ENCODE measurements at regions not wholly inside any gene's neighbourhood (a gene's known extent, or its start where the extent isn't known, plus 50 kb on each side); places are given as distances from the start of the nearest gene placed in this dataset.

DNA sequence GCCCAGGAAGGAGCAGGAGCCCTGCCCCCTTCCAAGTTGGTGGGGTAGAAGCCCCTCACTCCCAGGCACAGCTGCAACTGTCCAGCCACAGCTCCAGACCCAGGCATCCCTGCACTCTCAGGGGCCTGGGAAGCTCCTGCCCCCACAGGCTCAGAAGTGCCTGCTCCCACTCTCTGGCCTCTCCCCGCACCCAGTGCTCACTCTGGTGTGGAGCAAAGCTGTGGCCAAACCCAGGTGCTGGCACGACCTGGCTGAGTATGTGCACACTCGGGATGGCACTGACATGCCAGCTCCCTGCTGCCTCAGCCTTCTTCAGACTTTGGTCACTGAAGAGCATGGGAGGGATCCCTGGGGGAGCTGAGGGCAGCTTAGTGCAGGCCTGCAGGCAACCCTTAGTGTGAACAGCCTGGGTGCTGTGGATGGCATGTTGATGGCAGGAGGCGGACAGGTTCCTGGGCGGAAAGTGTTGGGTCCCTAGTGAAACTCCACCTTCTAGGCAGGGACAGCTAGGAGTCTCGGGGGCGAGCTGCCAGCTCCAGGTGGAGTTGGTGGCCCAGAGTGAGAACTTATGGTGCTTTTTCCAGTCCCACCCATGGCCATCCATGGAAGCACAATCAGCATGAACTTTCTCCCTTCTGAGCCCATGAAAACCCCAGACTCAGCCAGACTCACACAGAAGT lies 489.2 kb upstream of the ROBO2 start:
- no peak for DNase-seq

DNA sequence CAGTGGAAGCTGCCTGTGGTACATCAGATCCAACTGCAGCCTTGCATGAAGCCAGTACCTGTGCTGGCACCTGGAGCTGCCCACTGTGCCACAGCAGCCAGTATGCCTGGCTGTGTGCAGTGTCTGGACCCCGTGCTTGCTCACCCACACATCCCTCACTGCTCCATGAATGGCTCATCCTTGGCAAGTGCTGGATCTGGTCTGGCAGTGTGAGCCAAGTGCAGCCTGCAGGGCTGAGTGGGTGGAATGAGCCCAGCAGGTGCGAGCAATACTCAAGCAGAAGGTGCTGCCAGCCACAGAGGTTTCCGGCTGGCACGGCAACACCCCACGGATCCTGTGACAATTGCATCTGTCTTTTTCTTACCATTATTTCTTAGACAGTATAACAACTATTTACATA lies 488.2 kb upstream of the ROBO2 start:
- DNase-seq = peak; percentile 5

DNA sequence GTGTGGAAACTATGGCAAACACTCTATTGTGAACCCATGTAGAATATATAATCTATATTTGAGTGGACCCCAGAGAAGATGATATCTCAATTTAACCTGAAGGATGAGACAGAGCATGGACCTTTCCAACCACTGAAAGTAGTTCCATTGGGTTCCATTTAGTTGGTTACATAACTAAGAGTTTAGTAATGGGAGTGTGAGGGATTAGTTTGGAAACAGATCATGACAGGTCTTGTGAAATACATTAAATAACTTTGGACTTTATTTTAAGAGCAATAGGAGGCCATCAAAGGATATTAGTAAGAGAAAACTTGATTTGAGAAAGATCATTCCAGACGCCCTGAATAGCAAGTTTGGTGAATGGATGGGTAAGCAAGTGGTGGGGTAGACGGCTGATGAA lies 487.2 kb upstream of the ROBO2 start:
- DNase-seq = no peak

DNA sequence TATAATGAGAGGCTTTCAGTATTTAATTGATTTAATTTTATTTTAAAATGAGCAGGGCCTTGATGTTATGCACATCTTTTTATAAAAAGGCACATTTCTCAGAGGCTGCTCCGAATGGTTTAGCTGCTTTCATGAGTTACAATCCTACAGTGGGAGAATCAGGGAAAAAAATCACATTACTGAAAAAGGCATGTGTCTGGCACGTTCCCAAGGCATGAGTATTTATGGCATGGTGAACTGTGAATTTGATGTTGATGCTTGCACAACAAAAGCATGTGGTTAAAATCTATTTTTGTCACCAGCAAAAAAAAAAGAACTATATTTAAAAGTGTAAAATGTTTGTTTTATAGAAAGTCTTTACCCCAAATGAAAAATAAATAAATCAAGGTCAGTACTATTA lies 485.2 kb upstream of the ROBO2 start:
- DNase-seq = peak; percentile 31

DNA sequence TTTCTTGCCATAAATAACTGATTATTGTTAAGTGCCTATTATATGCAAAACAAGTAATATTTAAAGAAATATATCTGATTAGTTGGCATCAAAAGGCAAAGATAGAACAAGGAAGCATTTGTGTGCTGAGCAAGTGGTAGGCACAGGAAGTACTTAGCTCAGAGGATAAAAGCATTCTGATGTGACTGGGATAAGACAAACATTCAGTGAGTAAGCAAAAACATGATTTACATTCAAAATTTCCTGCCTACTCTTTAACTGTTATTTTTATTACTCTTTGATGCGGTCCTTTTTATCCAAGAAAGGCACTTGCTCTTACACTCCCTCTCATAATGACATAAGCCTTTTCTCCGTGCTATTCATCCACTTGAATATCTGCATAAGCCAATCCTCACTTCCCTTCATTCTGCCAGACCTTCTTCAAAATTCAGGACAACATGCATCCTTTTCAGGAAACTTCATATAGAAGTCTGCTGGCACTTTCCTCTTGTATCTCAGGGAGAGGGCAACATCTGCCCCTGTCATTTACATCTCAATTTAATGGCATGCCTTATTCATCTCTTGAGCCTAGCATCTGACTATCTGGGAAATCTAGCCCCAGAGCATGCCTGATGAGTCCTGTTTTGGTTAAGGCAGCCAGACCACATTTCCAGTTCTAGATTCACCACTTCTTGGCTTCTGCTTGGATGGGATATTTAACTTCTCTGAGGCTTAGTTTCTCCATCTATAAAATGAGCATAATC lies 478.2 kb upstream of the ROBO2 start:
- DNase-seq = no peak

DNA sequence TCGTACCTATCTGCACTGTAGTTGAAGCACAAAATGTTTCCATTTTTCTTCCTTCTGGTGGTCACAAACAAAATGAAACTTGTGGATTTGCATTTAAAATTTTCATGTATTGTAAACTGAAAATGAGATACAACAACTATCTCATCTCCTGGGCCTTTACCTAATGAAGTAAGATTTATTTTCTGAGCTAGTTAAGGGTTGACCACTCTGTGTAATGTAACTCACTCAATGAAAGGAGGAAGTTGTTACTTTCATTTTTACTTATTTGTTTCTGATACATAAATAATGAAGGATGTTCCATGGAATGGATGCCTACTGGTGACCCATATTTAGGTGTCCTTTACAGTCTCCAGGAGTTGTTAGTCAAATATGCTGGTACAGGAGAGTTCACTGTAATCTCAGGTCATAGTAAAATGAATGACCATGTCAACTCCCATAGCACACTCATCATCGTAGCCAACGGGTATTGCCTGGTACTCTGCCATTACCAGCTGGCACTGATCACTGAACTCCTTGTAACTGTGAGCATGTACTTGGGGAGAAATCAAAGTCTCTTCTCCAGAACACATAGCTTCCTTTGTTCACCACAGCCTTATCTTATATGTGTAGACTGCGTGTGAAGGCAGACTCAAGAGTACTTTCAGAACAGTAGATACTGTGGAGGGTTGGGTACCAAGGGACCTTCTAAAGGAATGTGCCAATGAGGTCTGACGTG lies 474.2 kb upstream of the ROBO2 start:
- no peak for DNase-seq

DNA sequence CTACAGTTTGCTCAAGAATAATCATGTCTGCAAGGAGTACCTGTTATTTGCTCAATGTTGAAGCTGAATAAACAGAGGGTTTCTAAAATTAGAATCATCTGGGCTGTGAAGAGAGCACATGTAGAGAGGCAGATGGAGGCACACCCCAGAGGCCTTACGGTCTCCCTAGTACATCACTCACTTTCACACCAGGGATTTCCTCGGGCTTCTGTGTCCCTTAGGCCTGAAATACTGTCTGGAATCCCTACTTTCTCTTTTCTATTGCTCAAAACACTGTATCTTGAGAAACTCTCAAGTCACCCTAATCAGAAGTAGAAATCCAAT lies 473.7 kb upstream of the ROBO2 start:
- DNase-seq = no peak

DNA sequence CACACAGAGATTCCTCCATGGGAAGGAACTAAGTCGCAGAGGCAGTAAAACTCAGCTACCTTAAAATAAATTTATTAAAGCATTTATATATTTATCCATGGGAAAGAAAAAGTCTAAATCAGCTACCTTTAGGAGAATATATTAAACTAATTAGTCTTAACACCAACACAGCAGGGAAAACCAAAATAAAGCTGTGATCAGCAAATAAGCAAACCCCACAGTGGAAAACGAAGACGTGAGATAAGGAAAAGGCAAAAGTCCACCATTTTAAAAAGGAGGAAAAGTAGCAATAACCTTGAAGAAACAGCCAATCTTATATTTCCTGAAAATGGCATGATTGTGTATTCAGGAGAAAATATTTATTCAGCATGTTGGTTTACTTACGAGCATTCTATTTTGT lies 473.0 kb upstream of the ROBO2 start:
- no peak for DNase-seq

DNA sequence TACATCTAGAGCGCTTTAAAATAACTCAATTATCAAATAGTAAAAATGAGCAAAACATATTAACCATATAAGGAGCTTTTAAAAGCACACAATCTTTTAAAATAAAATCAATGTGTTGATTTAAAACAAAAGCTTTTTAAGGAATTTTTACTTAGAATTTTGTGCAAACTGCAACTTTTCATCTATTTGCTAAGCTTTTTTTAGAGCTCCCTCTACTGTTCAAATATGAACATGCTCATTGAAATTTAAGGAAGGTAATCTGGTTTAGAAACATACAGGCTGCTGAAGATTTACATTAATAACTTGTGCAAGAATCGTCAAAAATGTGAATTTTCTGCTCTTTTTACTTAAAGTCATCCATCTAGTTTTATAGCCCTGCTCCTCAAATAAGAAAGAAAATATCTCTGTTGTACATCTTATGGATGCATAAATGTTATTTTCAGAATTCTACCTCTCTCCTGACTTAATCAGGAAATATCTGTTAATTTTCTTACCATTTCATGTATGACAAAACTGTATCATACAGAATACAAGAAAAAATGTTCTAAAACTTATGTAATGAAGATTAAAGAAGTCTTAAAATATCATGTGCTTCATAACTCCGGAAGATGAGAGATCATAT lies 469.4 kb upstream of the ROBO2 start:
- DNase-seq = peak; percentile 22

DNA sequence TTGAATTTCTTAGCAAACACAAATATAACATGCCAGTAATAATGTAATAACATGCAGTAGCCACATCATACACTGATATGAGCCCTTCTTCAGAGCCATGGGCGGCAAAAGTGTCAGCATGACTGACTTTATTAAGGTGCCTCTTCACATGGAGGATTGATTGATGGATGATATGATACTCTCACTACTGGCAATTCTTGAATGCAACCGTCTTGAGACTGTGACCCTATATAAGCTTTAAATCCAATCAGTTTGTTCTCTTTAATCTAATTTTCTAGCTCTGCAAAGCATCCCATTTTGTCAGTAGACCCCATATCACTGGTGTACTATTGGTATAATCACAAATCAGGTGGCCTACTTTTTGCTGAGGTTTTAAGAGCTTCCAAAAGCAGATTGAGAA lies 463.7 kb upstream of the ROBO2 start:
- no peak for DNase-seq

DNA sequence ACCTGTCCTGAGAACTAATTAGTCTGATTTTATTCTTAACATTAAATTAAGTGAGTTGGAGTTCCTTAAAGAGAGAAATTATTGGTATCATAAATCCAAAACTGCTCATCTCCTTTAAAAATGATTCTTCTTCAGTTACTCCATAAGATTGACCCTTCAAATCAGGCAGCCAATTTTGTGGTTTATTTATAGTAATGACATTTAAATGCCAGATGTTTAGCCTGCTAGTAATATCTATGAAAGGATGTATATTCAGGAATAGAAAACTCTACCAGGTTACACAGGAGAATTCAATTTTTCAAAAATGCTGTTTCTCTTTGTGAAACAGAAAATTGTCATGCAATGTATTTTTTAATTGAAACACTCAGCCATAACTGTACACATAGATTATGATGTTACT lies 457.8 kb upstream of the ROBO2 start:
- DNase-seq = no peak

DNA sequence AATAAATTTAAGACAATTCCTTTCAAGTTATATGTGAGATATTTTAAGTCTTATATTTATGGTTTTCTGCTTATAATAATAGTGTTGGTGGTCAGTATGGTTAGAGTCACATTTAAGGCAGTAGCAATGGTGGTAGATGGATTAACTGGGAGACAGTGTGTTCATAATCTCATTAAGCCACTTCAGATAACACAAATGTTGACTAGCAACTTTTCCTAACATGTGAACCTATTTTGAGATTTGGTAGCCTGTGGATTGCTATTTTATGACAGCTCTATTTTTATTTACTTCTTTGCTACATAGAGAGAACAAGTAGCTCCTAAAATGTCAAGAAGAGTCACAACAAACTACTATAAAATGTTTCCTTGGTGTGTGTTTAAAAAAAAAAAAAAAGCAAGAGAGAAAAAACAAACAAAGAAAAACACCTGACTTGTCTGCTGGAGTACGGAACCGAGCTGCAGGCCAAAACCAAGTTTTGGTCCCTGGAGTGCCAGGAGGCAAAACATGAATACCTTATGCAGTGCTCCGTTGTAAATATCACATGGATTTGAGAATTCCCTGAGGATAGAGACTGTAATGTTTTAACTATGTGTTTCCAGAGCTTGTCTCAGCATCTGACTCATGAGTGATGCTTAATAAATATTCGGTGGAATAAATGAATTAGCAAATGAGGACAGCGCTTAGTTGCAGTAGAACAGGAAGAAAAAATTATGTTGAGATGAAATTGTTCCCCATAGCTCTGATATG lies 457.1 kb upstream of the ROBO2 start:
- no peak for DNase-seq

DNA sequence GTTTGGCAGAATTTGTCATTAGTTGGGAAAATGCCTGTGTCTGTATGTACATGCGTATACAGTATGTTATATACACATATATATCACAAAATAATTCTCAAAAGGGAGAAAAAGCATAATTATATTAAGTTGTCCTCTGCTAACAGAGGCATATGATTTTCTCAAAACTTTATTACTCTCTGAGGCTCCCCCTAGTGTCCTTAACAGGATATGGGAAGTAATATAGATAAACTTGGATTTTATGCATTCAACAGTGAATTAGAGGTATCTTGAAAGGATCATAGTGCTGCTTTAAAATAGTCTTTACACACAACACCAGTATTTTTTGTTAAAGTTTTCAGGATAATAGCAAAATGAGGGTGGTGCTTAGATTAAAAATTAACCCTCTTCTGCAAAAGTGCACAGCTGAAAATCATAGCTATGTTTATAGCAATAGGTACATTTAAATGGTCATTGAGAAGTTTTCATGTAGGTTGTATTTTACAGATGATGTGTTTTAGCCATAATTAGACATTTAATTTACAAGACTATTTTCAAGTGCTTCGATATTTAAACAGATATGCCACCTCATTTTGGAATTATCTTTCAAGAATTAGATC lies 454.0 kb upstream of the ROBO2 start:
- DNase-seq = peak; percentile 16

DNA sequence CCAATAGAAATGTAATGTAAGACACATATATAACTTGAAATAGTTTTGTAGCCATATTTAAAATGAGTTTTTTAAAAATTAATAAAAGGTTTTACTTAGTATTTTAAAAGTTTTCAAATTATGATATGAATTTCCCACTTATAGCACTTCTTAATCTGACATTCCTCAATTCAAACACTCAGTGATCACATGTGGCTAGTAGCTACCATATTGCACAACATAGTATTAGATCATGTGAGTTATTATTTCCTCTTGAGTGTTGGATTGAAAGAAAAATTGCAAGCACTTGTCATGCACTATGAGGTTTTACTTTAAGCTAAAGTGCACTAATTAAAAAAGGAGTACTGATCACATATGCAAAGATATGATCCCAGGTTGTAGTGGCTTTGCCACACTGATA lies 453.4 kb upstream of the ROBO2 start:
- no peak for DNase-seq

DNA sequence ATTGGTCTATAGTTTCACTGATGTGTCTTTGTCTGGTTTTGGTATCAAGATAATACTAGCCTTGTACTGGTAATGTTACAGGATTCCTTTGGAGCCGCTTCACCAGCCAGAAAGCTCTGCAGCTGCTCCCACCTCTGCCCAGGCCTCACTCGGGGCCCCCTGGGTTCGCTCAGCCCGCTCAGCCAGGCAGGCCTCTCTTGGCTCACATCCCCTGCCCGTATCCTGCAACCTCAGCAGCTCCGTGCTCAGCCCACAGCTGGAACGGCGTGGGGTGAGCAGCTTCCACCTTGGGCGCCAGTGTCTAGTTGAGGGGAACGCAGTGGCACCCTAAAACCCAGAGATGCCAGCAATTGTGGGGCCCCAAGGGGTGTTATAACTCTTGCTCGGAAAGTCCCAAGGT lies 429.7 kb upstream of the ROBO2 start:
- DNase-seq = no peak

DNA sequence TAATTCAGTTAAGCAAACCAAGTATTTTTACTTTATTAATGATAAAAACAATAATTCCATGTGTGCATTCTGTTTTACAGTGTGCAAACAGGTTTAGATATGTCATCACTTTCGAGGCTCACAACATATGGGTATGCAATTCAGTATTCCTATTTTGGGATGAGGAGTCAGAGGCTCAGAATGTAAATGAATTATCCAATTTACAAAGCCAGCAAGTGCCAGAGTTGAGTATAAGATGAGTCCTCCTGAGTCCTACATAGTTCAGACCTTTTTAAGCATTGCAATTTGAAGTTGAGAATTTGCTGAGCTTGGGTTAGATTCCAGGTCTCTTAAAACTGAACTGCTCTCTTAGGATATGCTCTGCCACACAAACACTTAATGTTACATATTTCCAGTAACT lies 424.2 kb upstream of the ROBO2 start:
- DNase-seq = no peak

DNA sequence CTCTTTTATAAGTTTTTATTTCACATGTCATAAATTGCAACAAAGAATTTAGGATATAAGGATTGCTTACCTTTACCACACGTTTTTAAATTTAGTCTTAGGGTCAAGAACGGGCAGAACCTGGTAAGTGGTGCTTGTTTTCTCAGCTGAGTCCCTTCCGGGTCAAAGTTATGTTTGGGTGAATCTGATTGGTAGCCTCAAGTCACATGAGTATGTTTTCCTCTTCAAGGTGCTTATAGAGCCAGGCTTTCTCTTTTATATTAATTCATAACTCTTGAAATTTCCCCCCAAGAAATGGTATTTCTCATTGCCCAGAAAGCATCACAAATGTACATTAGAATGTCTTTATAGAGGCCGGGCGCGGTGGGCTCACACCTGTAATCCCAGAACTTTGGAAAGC lies 415.7 kb upstream of the ROBO2 start:
- no peak for DNase-seq

DNA sequence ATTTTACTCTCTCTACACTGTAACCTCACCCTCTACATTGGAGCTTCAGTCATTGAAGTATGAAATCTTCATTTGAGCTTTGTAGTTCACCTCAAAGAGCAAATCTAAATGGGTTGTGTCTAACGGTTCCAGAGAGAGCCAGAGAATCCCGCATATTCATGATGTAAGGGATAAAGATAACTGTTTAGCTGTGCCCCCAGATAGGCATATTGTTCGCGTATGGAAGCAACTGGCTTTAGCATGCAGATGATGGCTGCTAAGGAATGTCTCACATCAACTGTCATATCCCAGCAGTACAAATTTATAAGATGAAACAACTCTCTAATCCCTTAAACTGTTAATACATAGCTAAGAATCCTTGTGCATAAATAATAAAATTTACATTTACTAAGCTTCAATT lies 412.7 kb upstream of the ROBO2 start:
- no peak for DNase-seq

DNA sequence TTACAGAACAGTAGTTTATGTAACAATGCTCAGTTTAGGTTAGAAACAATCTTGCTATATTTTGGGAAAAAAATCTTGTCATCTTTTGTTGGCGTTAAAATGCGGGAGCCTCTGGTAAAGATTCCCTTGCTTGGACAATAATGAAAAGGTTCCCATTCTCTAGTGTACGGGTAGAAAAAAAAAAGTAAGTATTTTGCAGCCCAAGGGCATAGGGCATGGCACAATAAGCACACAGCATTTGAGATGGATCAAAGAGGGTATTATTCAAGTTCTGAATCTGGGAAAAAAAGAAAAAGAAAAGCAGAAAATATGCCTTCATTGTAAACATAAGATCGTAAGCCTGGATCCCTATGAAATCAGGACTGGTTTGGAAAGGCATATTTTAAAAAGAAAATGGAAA lies 408.6 kb upstream of the ROBO2 start:
- no peak for DNase-seq

DNA sequence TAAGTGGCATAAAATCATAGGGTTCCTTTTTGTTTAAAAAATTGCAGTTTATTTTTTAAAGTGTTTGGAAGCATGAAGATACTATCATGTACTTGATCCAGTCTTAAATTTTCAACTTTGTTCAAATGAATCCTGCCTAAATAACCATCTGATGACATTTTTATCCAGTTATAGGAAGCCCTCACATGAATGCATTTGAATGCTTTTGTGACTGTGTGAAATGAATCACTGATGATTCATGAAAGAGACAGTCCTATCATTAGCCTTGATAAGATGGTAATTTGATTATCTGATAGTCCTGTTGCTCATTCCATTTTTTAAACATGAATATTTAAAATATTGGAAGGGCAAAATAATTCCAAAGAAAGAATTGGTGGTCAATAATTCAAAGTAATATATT lies 401.9 kb upstream of the ROBO2 start:
- no peak for DNase-seq

DNA sequence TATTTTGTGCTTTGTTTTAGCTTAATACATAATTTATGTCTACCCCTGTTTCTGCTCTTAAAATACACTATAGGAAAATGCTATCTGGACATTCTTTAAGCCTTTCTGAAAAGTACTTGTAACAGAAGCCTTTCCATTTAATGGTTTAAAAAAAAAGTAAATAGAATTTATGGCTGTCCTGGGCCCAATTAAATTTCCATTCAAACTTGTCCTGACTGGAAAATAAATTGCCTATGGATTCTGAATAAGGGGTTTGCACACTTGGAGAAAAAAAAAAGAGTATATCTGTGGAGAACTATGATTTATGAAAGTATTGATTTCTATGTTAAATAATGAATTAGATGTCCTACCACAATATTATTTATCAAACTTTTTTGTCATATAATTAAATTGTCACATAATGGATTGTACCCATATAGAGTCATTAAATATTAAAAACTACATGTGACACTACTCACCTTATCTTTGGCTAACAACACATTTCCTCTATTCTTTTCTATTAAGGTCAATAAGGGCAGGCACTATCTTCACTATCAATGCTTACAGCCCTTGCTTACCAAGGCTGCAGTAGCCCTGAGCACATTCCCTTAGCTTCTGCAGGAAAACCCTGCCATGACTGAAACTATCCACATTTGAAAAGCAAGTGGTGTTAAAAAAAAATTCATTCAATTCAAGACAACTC lies 396.1 kb upstream of the ROBO2 start:
- DNase-seq = peak; percentile 57

DNA sequence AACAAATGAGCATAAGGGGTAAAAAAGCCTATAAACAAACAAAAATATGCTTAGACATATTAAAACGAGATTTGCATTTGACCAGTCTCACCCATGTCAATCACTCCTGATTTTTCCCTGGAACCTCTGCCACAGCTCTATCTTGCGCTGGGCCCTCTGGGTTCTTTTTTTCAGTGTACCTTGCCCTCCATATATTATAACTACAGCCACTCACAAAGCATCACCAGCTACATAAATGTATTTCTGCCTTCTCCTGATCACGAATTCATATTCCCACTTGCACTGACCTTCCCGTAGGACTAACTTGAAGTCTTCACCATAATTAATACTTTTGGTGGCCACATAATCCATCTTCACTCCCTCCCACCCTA lies 395.6 kb upstream of the ROBO2 start:
- DNase-seq = no peak
